Cardiac septum (tissue), 1 donor: ENCODE measurements at regions not wholly inside any gene's neighbourhood (a gene's known extent, or its start where the extent isn't known, plus 50 kb on each side); places are given as distances from the start of the nearest gene placed in this dataset.

ENCODE experiments used
- DNase-seq: peaks from one replicate; pipeline ENCODE4 v3.0.0-alpha.2; 2020; ENCODE audit warnings: low spot score
- intact Hi-C: fragments of 100-400 bp; cut with DNase I; formaldehyde crosslinking; loops from one replicate; pipeline ENCODE4 v1.14.0; 2022
- donor health status: DM: no; HTN: no; CAD: no.

DNA sequence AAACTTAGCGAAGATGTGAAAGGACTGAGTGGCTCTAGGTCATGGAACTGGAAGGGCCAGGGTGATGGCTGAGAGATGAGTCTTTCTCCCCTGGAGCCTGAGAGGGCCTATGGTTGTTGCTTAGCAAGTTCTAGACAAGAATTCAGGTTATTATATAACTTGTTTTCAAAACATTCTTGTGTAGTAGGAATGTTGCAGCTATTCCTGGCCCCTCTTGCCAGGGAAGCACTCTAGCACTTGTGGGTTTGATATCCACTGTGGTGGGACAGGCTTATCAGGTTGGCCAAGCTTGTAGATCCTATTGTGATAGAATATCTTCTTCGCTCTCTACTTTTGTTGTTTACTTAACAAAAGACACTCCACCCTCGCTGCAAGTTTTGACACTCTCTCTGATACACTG lies 211.8 kb upstream of the CITED2 start:
- intact Hi-C loops = no loop called here
- no peak for DNase-seq

- no peak for DNase-seq
- intact Hi-C loops = no loop called here
Observed at GRCh38 chr6:139584599-139584998, 210.2 kb upstream of the CITED2 start.

GRCh38 chr6:139583420-139583819 lies 209.0 kb upstream of the CITED2 start:
- DNase-seq = no peak
- intact Hi-C loops = no loop called here

GRCh38 chr6:139582956-139583355 lies 208.5 kb upstream of the CITED2 start:
- no peak for DNase-seq
- intact Hi-C loops = no loop called here

GRCh38 chr6:139581485-139581865 lies 207.0 kb upstream of the CITED2 start:
- intact Hi-C loops = no loop called here
- DNase-seq = no peak

GRCh38 chr6:139580592-139581484 lies 206.4 kb upstream of the CITED2 start:
- intact Hi-C loops = no loop called here
- DNase-seq = no peak

DNA sequence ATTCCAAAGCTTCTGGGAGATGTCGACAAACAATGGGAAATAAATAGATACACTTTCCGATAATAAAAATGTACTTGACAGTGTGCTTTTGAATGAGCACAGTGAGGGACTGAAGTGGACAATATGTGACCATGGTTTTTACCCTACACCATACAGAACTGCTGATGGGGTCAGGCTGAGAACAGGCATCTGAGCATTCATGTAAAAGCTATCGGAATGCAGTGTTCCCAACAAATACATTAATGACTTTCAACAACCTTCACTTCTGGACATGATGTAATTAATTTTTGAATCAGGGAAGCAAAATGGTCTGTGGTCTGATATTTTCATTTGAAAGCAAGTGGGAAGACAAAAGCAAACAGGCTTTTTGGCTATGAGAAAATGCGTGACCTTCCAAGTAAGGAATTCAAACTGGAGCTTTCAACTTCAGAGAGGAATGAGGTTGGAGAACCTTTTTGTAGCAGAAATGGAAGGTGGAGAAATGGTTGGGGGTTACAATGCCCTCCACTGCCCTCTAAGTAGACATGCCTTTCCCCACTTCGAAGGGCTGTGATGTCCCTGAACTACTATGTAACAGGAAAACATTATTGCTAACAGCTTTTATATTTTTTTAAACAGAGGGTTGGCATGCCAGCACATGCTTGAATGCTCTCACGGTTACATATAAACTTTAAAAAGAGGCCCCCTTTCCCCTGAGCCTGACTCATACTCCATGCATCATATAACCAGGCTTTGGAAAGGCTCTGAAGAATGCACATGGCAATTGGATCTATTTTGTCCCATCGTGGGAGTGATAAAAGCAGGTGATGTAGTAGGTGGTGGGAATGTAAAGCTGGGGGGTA lies 203.5 kb upstream of the CITED2 start:
- no peak for DNase-seq
- intact Hi-C loops = no loop called here

DNA sequence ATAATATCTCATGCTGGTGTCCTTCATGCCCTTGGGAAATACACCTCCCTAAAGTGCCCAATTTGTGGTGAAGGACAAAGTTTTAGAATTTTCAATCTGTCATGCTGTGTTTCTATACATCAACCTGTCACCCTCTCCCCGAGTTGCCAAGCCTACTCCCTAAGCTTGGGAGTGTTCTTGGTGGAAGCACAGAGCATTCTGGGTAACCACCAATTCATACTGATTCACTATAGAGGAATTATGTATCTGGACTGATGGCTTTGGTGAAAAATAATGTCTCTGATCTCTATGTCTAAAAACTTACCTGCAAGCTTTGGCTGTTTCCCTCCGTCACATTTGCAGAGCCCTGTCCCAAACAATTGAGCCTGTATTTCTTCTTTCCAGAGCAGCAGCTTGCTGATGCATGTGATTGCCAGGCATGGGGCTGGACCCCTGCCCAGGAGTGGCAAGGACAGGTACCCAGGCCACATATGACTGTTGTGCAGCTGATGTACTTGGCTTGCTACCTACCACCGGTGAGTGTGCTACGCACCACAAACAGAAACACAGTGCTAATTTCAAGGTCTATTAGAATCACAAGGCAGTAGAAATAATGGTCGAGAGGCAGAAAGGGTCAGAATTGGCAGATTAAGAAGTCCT lies 202.8 kb upstream of the CITED2 start:
- no peak for DNase-seq
- intact Hi-C loops = no loop called here

- intact Hi-C loops = no loop called here
Observed at GRCh38 chr6:139572001-139572400, 197.6 kb upstream of the CITED2 start.

GRCh38 chr6:139570166-139570565 lies 195.7 kb upstream of the CITED2 start:
- intact Hi-C loops = no loop called here
- no peak for DNase-seq

More at GRCh38 chr6:139572001-139572400, 197.6 kb upstream of the CITED2 start:
- DNase-seq = no peak

DNA sequence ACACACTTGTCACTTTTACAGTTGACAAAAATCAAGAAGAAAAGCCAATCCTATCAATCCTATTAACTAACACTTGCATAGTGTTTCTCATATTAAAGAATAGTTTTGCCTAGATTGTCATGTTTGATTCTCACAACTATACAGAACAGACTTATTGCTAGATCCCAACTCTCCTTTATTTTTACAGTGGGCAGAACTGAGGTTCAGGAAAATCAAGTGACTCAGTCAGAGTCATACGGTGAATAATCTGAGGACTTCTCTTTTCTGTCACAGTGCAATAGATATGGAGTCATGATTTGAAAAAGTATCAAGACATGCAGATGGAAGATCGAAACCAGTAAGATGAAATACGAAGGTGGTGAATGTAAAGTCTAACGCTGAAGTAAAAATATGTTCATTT lies 195.1 kb upstream of the CITED2 start:
- intact Hi-C loops = no loop called here
- DNase-seq = no peak

GRCh38 chr6:139568956-139569538 lies 194.6 kb upstream of the CITED2 start:
- DNase-seq = no peak
- intact Hi-C loops = no loop called here

DNA sequence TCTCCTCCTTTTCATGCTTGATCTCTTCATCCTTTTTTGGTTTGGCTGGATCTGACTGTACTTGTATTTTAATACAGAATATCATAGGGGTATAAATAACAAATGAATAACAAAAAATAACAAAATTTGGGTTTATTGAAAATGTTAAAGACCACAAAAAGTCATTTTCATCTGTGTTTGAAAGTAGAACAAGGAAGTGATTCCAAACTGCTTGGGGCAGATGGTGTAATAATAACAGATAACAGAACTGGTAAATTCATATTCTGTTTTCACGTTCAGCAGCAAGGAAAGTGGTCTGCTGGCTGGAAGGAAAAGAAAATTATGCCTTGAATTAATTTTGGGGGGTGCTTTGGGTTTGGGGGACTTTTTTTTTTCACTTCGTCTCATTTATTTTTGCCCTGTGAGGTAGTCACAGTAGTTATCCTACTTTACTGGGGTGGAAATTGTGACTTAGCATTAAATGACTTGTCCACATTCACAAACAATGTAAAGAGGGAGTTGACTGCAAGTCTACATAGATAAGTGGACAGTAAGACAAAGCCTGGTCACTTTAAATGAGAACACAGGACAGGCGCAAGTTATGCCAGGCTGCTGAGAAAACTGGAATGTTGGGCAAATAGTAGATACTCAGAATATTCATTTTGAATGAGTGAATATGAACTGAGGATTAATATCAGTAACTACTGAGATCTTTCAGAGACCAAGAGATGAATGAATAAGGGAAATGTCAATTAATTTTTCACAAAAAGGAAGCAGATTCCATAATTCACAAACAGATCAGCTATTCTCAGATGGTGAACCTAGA lies 193.9 kb upstream of the CITED2 start:
- intact Hi-C loops = no loop called here
- no peak for DNase-seq

DNA sequence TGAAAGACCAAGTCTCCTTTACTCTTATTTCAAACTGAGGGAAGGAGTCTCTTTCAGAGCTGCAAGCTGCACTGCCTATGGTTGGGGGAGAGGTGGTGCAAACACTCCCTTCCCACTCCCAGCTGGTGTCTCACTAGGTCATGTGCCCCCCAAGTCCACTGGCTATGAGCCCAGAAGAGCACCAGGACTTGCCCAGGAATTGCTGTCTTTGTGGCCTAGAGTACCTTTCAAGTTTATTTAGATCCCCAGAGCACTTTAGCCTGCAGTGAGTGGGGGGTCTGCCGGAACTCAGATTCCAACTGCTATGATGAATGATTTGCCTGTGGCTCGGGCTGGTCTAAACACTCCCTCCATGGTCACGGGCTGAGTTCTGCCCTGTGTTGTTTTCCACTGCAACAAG lies 192.6 kb upstream of the CITED2 start:
- no peak for DNase-seq
- intact Hi-C loops = no loop called here

- intact Hi-C loops = no loop called here
- no peak for DNase-seq
Observed at GRCh38 chr6:139565591-139565990, 191.1 kb upstream of the CITED2 start.

GRCh38 chr6:139557547-139557946 lies 183.1 kb upstream of the CITED2 start:
- intact Hi-C loops = no loop called here
- DNase-seq = no peak

DNA sequence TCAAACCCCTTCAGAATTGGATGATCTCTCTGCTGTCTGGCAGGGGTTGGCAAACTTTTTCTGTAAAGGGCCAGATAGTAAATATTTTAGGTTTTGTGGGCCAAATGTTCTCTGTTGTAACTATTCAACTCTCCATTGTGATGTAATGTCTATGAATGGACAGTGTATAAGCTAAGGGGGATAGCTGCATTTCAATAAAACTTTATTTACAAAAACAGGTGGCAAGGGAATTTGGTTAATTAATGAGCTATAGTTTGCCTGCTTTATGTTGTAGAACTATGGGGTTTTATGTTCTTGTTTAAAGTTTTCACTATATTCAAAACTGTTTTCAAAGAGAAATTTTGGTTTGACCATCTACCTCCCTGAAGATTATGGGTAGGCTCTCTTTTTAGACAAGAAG lies 182.1 kb upstream of the CITED2 start:
- DNase-seq = no peak
- intact Hi-C loops = no loop called here

DNA sequence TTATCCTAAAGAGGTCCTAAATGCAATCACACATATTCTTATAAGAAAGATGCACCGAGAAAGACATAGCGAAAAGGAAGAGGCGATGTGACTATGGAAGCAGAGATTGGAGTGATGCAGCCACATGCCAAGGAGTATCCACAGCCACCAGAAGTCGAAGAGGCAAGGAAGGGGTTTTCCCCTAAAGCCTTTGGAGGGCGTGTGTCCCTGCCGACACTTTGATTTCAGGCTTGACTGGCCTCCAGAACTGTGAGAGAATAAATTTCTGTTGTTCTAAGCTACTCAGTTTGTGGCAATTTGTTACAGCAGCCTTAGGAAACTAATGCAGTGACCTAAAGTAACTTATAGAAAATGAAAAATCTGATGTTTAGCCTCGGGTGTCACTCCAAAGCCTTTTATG lies 179.5 kb upstream of the CITED2 start:
- no peak for DNase-seq
- intact Hi-C loops = no loop called here

- DNase-seq = no peak
Observed at GRCh38 chr6:139551376-139551775, 176.9 kb upstream of the CITED2 start.

More at GRCh38 chr6:139551376-139551775, 176.9 kb upstream of the CITED2 start:
- intact Hi-C loops = no loop called here
